GM19328 (cell line): ENCODE measurements at regions not wholly inside any gene's neighbourhood (a gene's known extent, or its start where the extent isn't known, plus 50 kb on each side); places are given as distances from the start of the nearest gene placed in this dataset.
"Not testable (repeated sequence)": the region's sequence is repeated elsewhere in the genome, so short reads cannot be mapped to it uniquely, and the experiment has no call there.

Source experiments
- ATAC-seq: cut with Tn5 transposase; IDR thresholded peaks from one replicate; pipeline ENCODE4 v1.9.1; 2021; ENCODE audit warnings: mild to moderate bottlenecking, moderate library complexity; ENCODE audit not compliant: unreplicated experiment

- ATAC-seq, result no peak
Observed at GRCh38 chr18:76307293-76307690, 187.8 kb downstream of the ZNF516 start.

- no peak for ATAC-seq
Observed at GRCh38 chr18:76306685-76307292, 188.3 kb downstream of the ZNF516 start.

- ATAC-seq, result no peak
Observed at GRCh38 chr18:76285866-76286265, 209.2 kb downstream of the ZNF516 start.

- ATAC-seq, result no peak
Observed at GRCh38 chr18:76281565-76281964, 213.5 kb downstream of the ZNF516 start.

GRCh38 chr18:76277801-76278200, 217.2 kb downstream of the ZNF516 start:
- no peak for ATAC-seq

- no peak for ATAC-seq
Observed at GRCh38 chr18:76275727-76276313, 219.2 kb downstream of the ZNF516 start.

GRCh38 chr18:76274468-76275289, 220.4 kb downstream of the ZNF516 start:
- no peak for ATAC-seq

- no peak for ATAC-seq
Observed at GRCh38 chr18:76273956-76274355, 221.1 kb downstream of the ZNF516 start.

GRCh38 chr18:76273036-76273545, 222.0 kb downstream of the ZNF516 start:
- no peak for ATAC-seq

- not testable (repeated sequence) for ATAC-seq
Observed at GRCh38 chr18:76267423-76267822, 227.6 kb downstream of the ZNF516 start.

GRCh38 chr18:76266236-76266991, 228.6 kb downstream of the ZNF516 start:
- no peak for ATAC-seq

GRCh38 chr18:76265497-76266235, 229.4 kb downstream of the ZNF516 start:
- ATAC-seq, result no peak

GRCh38 chr18:76264876-76265250, 230.2 kb downstream of the ZNF516 start:
- no peak for ATAC-seq

GRCh38 chr18:76264198-76264875, 230.7 kb downstream of the ZNF516 start:
- ATAC-seq, result no peak

- ATAC-seq, result no peak
Observed at GRCh38 chr18:76263046-76264005, 231.7 kb downstream of the ZNF516 start.

- no peak for ATAC-seq
Observed at GRCh38 chr18:76260941-76261472, 234.0 kb downstream of the ZNF516 start.

- no peak for ATAC-seq
Observed at GRCh38 chr18:76259711-76260110, 235.3 kb downstream of the ZNF516 start.

GRCh38 chr18:76259096-76259495, 235.9 kb downstream of the ZNF516 start:
- ATAC-seq, result no peak

GRCh38 chr18:76258209-76258608, 236.8 kb downstream of the ZNF516 start:
- no peak for ATAC-seq
